ENCODE measurements at regions not wholly inside any gene's neighbourhood (a gene's known extent, or its start where the extent isn't known, plus 50 kb on each side); places are given as distances from the start of the nearest gene placed in this dataset.

- TF ChIP-seq CTCF (IDR thresholded peaks at IDR 0.05; ENCODE audit: low read length) = no peak
- no peak for TF ChIP-seq EZH2 (IDR thresholded peaks at IDR 0.05; ENCODE audit: borderline replicate concordance, low read length)
These were observed 121.1 kb upstream of the TEX51 start for GRCh38 chr2:126777620-126777978.

All from OCI-LY1 (cell line).